IPS-15b (cell line): ENCODE measurements at regions not wholly inside any gene's neighbourhood (a gene's known extent, or its start where the extent isn't known, plus 50 kb on each side); places are given as distances from the start of the nearest gene placed in this dataset.

Experiments
- H3K27me3 ChIP-seq: one replicate; pipeline ENCODE4 v1.6.1; 2013; ENCODE audit warnings: low read length; ENCODE audit not compliant: control insufficient read depth, insufficient read depth
- H3K36me3 ChIP-seq: one replicate; pipeline ENCODE4 v1.6.1; 2013; ENCODE audit warnings: low read length; ENCODE audit not compliant: control insufficient read depth, insufficient read depth
- H3K4me1 ChIP-seq: one replicate; pipeline ENCODE4 v1.6.1; 2013; ENCODE audit warnings: mild to moderate bottlenecking, low read length; ENCODE audit not compliant: control insufficient read depth, insufficient read depth
- H3K4me3 ChIP-seq: one replicate; pipeline ENCODE4 v1.5.1; 2013; ENCODE audit warnings: low read depth, low read length
- H3K9ac ChIP-seq: one replicate; pipeline ENCODE4 v1.6.1; 2013; ENCODE audit warnings: low read depth, mild to moderate bottlenecking, low read length
- H3K9me3 ChIP-seq: one replicate; pipeline ENCODE4 v1.6.1; 2013; ENCODE audit warnings: mild to moderate bottlenecking, low read length; ENCODE audit not compliant: control insufficient read depth, insufficient read depth

GRCh38 chr5:2506603-2507002 is 244.9 kb downstream of the IRX2 start:
- no peak overlapping the region for H3K9ac ChIP-seq
- no peak overlapping the region for H3K4me3 ChIP-seq
- no peaks in the 10 kb centered on the region for H3K36me3 ChIP-seq
- no peaks in the 10 kb centered on the region for H3K4me1 ChIP-seq
- H3K27me3 ChIP-seq = no peaks in the 10 kb centered on the region
- peaks cover 6% of the 10 kb centered on the region for H3K9me3 ChIP-seq

GRCh38 chr5:2505217-2505616 is 246.3 kb downstream of the IRX2 start:
- Histone ChIP-seq H3K9ac (no peak overlapping the region), H3K36me3 (no peaks in the 10 kb centered on the region), H3K4me1 (no peaks in the 10 kb centered on the region), H3K4me3 (no peak overlapping the region), H3K27me3 (no peaks in the 10 kb centered on the region), H3K9me3 (peaks cover 6% of the 10 kb centered on the region)

- H3K9me3 ChIP-seq = peaks cover 6% of the 10 kb centered on the region
- no peaks in the 10 kb centered on the region for H3K36me3 ChIP-seq
- H3K4me1 ChIP-seq = peaks cover under 1% of the 10 kb centered on the region
- no peaks in the 10 kb centered on the region for H3K27me3 ChIP-seq
- no peak overlapping the region for H3K4me3 ChIP-seq
- no peak overlapping the region for H3K9ac ChIP-seq
These were observed 248.4 kb downstream of the IRX2 start for GRCh38 chr5:2502970-2503594.

- peaks cover 6% of the 10 kb centered on the region for H3K9me3 ChIP-seq
- H3K4me3 ChIP-seq = no peak overlapping the region
- no peaks in the 10 kb centered on the region for H3K36me3 ChIP-seq
- no peaks in the 10 kb centered on the region for H3K27me3 ChIP-seq
- H3K4me1 ChIP-seq = peaks cover 2% of the 10 kb centered on the region
- H3K9ac ChIP-seq = no peak overlapping the region
These were observed 251.6 kb downstream of the IRX2 start for GRCh38 chr5:2499917-2500316.

- Histone ChIP-seq H3K36me3 (no peaks in the 10 kb centered on the region), H3K27me3 (no peaks in the 10 kb centered on the region), H3K4me1 (peaks cover 2% of the 10 kb centered on the region), H3K9me3 (no peaks in the 10 kb centered on the region), H3K4me3 (no peak overlapping the region), H3K9ac (no peak overlapping the region)
These were observed 254.6 kb downstream of the IRX2 start for GRCh38 chr5:2496891-2497290.

- Histone ChIP-seq H3K4me1 (peaks cover 2% of the 10 kb centered on the region), H3K36me3 (no peaks in the 10 kb centered on the region), H3K27me3 (no peaks in the 10 kb centered on the region), H3K9me3 (no peaks in the 10 kb centered on the region), H3K9ac (no peak overlapping the region), H3K4me3 (no peak overlapping the region)
These were observed 255.4 kb downstream of the IRX2 start for GRCh38 chr5:2496126-2496525.

- H3K4me1 ChIP-seq = peaks cover 2% of the 10 kb centered on the region
- H3K9ac ChIP-seq = no peak overlapping the region
- no peaks in the 10 kb centered on the region for H3K36me3 ChIP-seq
- no peak overlapping the region for H3K4me3 ChIP-seq
- H3K27me3 ChIP-seq = no peaks in the 10 kb centered on the region
- no peaks in the 10 kb centered on the region for H3K9me3 ChIP-seq
These were observed 258.1 kb downstream of the IRX2 start for GRCh38 chr5:2493356-2493755.

- no peak overlapping the region for H3K4me3 ChIP-seq
- H3K27me3 ChIP-seq = no peaks in the 10 kb centered on the region
- no peaks in the 10 kb centered on the region for H3K4me1 ChIP-seq
- no peaks in the 10 kb centered on the region for H3K9me3 ChIP-seq
- H3K36me3 ChIP-seq = no peaks in the 10 kb centered on the region
- no peak overlapping the region for H3K9ac ChIP-seq
These were observed 259.0 kb downstream of the IRX2 start for GRCh38 chr5:2492476-2492875.

- Histone ChIP-seq H3K9ac (no peak overlapping the region), H3K27me3 (no peaks in the 10 kb centered on the region), H3K36me3 (no peaks in the 10 kb centered on the region), H3K9me3 (no peaks in the 10 kb centered on the region), H3K4me3 (no peak overlapping the region), H3K4me1 (no peaks in the 10 kb centered on the region)
These were observed 259.6 kb downstream of the IRX2 start for GRCh38 chr5:2491846-2492245.

- no peaks in the 10 kb centered on the region for H3K4me1 ChIP-seq
- no peak overlapping the region for H3K4me3 ChIP-seq
- H3K9me3 ChIP-seq = no peaks in the 10 kb centered on the region
- no peaks in the 10 kb centered on the region for H3K36me3 ChIP-seq
- H3K9ac ChIP-seq = no peak overlapping the region
- H3K27me3 ChIP-seq = no peaks in the 10 kb centered on the region
These were observed 262.2 kb downstream of the IRX2 start for GRCh38 chr5:2489306-2489705.

GRCh38 chr5:2488593-2488992 is 262.9 kb downstream of the IRX2 start:
- H3K9me3 ChIP-seq = no peaks in the 10 kb centered on the region
- no peaks in the 10 kb centered on the region for H3K36me3 ChIP-seq

GRCh38 chr5:2487152-2487763 is 264.2 kb downstream of the IRX2 start:
- H3K9me3 ChIP-seq = no peaks in the 10 kb centered on the region
- no peaks in the 10 kb centered on the region for H3K4me1 ChIP-seq
- H3K27me3 ChIP-seq = no peaks in the 10 kb centered on the region
- no peak overlapping the region for H3K9ac ChIP-seq
- no peak overlapping the region for H3K4me3 ChIP-seq
- no peaks in the 10 kb centered on the region for H3K36me3 ChIP-seq

More at GRCh38 chr5:2488593-2488992, 262.9 kb downstream of the IRX2 start:
- Histone ChIP-seq H3K9ac (no peak overlapping the region), H3K4me3 (no peak overlapping the region), H3K4me1 (no peaks in the 10 kb centered on the region), H3K27me3 (no peaks in the 10 kb centered on the region)
